ENCODE measurements at regions not wholly inside any gene's neighbourhood (a gene's known extent, or its start where the extent isn't known, plus 50 kb on each side); places are given as distances from the start of the nearest gene placed in this dataset.

GRCh38 chr1:238196516-238196915 lies 305.8 kb upstream of the ZP4 start:
- DNase-seq (ENCODE audit: low read depth) = peak; percentile 20

- DNase-seq (ENCODE audit: low read depth) = no peak
Observed at GRCh38 chr1:238191170-238191569, 300.4 kb upstream of the ZP4 start.

- no peak for DNase-seq (ENCODE audit: low read depth)
Observed at GRCh38 chr1:238187575-238187949, 296.8 kb upstream of the ZP4 start.

GRCh38 chr1:238186887-238187574 lies 296.3 kb upstream of the ZP4 start:
- DNase-seq (ENCODE audit: low read depth) = no peak

GRCh38 chr1:238177960-238178645 lies 287.4 kb upstream of the ZP4 start:
- DNase-seq (ENCODE audit: low read depth) = peak; percentile 60

- DNase-seq (ENCODE audit: low read depth) = no peak
Observed at GRCh38 chr1:238177351-238177750, 286.6 kb upstream of the ZP4 start.

GRCh38 chr1:238176441-238176840 lies 285.7 kb upstream of the ZP4 start:
- peak; percentile 46 for DNase-seq (ENCODE audit: low read depth)

- DNase-seq (ENCODE audit: low read depth) = no peak
Observed at GRCh38 chr1:238171985-238172384, 281.3 kb upstream of the ZP4 start.

GRCh38 chr1:238161955-238162354 lies 271.2 kb upstream of the ZP4 start:
- no peak for DNase-seq (ENCODE audit: low read depth)

- DNase-seq (ENCODE audit: low read depth) = no peak
Observed at GRCh38 chr1:238153939-238154338, 263.2 kb upstream of the ZP4 start.

- peak; percentile 41 for DNase-seq (ENCODE audit: low read depth)
Observed at GRCh38 chr1:238153253-238153652, 262.5 kb upstream of the ZP4 start.

GRCh38 chr1:238152119-238152518 lies 261.4 kb upstream of the ZP4 start:
- DNase-seq (ENCODE audit: low read depth) = peak; percentile 78

GRCh38 chr1:238143038-238143437 lies 252.3 kb upstream of the ZP4 start:
- no peak for DNase-seq (ENCODE audit: low read depth)

GRCh38 chr1:238141353-238141752 lies 250.6 kb upstream of the ZP4 start:
- DNase-seq (ENCODE audit: low read depth) = no peak

- DNase-seq (ENCODE audit: low read depth) = peak; percentile 36
Observed at GRCh38 chr1:238139713-238140112, 249.0 kb upstream of the ZP4 start.

GRCh38 chr1:238138059-238138626 lies 247.4 kb upstream of the ZP4 start:
- no peak for DNase-seq (ENCODE audit: low read depth)

- no peak for DNase-seq (ENCODE audit: low read depth)
Observed at GRCh38 chr1:238135708-238136664, 245.3 kb upstream of the ZP4 start.

- DNase-seq (ENCODE audit: low read depth) = no peak
Observed at GRCh38 chr1:238129677-238130076, 239.0 kb upstream of the ZP4 start.

GRCh38 chr1:238123201-238123600 lies 232.5 kb upstream of the ZP4 start:
- DNase-seq (ENCODE audit: low read depth) = no peak

- no peak for DNase-seq (ENCODE audit: low read depth)
Observed at GRCh38 chr1:238119861-238120260, 229.1 kb upstream of the ZP4 start.

GRCh38 chr1:238119060-238119459 lies 228.3 kb upstream of the ZP4 start:
- DNase-seq (ENCODE audit: low read depth) = peak; percentile 23

- no peak for DNase-seq (ENCODE audit: low read depth)
Observed at GRCh38 chr1:238115852-238116251, 225.1 kb upstream of the ZP4 start.

Measured in ELR (cell line).